GM12891 (cell line): ENCODE measurements at regions not wholly inside any gene's neighbourhood (a gene's known extent, or its start where the extent isn't known, plus 50 kb on each side); places are given as distances from the start of the nearest gene placed in this dataset.
A peak's percentile ranks its signal among the peaks of the same experiment; 100 is the strongest.
"Not testable (repeated sequence)": the region's sequence is repeated elsewhere in the genome, so short reads cannot be mapped to it uniquely, and the experiment has no call there.

Experiments used
- DNase-seq: peaks from one replicate; pipeline ENCODE4 v3.0.0; 2011; ENCODE audit warnings: low spot score; ENCODE audit not compliant: insufficient read length
- FAIRE-seq: peaks from 2 replicates; lab custom pipeline; 2011; peaks lifted over from hg19 to GRCh38; lab: Jason Lieb, UNC
- PAX5 ChIP-seq: IDR thresholded peaks from 2 replicates; pipeline ENCODE4 v1.6.1; 2011; ENCODE audit warnings: low read length, moderate library complexity, mild to moderate bottlenecking; ENCODE audit not compliant: insufficient read depth, severe bottlenecking
- POLR2A ChIP-seq: IDR thresholded peaks from 2 replicates; pipeline ENCODE4 v1.6.1; 2011; ENCODE audit warnings: low read depth, low read length, control low read depth
- POLR2AphosphoS5 ChIP-seq: IDR thresholded peaks from 2 replicates; pipeline ENCODE4 v1.6.1; 2011; ENCODE audit warnings: low read depth, low read length, control low read depth
- POU2F2 ChIP-seq: IDR thresholded peaks from 2 replicates; pipeline ENCODE4 v1.6.1; 2011; ENCODE audit warnings: low read depth, mild to moderate bottlenecking, control low read depth, low read length, moderate library complexity
- SPI1 ChIP-seq: IDR thresholded peaks from 2 replicates; pipeline ENCODE4 v1.6.1; 2011; ENCODE audit warnings: low read depth, low read length, control low read depth
- TAF1 ChIP-seq: IDR thresholded peaks from 2 replicates; pipeline ENCODE4 v1.6.1; 2011; ENCODE audit warnings: low read depth, low read length, control low read depth

GRCh38 chr5:127133071-127133470 lies 59.8 kb upstream of the C5orf63 start:
- DNase-seq = no peak
- TF ChIP-seq POU2F2 (no peak), PAX5 (no peak), SPI1 (no peak), POLR2A (no peak), TAF1 (no peak), POLR2AphosphoS5 (no peak)
- no peak for FAIRE-seq

GRCh38 chr5:127136908-127137307 lies 63.6 kb upstream of the C5orf63 start:
- peak; percentile 47 for TF ChIP-seq SPI1
- no peak for TF ChIP-seq POLR2A
- FAIRE-seq = no peak
- no peak for DNase-seq

- DNase-seq = no peak
- TF ChIP-seq POLR2A (no peak), SPI1 (no peak), TAF1 (no peak), PAX5 (no peak), POLR2AphosphoS5 (no peak), POU2F2 (no peak)
- no peak for FAIRE-seq
Observed at GRCh38 chr5:127143722-127144121, 70.4 kb upstream of the C5orf63 start.

- FAIRE-seq = no peak
- TF ChIP-seq POLR2A = no peak
- DNase-seq = no peak
Observed at GRCh38 chr5:127153031-127153430, 79.7 kb upstream of the C5orf63 start.

GRCh38 chr5:127153521-127153920 lies 80.2 kb upstream of the C5orf63 start:
- TF ChIP-seq PAX5 (no peak), POU2F2 (no peak), SPI1 (no peak)
- DNase-seq (no peak), FAIRE-seq (no peak)

- FAIRE-seq = no peak
- no peak for TF ChIP-seq POLR2AphosphoS5
- no peak for TF ChIP-seq POLR2A
- TF ChIP-seq POU2F2 = no peak
- no peak for TF ChIP-seq PAX5
- TF ChIP-seq SPI1 = no peak
- no peak for DNase-seq
Observed at GRCh38 chr5:127163750-127164149, 90.4 kb upstream of the C5orf63 start.

- no peak for FAIRE-seq
- TF ChIP-seq POLR2A (no peak), POLR2AphosphoS5 (no peak)
- DNase-seq = no peak
Observed at GRCh38 chr5:127170918-127171600, 97.8 kb upstream of the C5orf63 start.

- FAIRE-seq = no peak
- no peak for TF ChIP-seq TAF1
- TF ChIP-seq POU2F2 = no peak
- TF ChIP-seq POLR2A = no peak
Observed at GRCh38 chr5:127176769-127177168, 103.5 kb upstream of the C5orf63 start.

GRCh38 chr5:127182631-127183030 lies 108.0 kb upstream of the MEGF10 start:
- not testable (repeated sequence) for DNase-seq, FAIRE-seq

More at GRCh38 chr5:127176769-127177168, 103.5 kb upstream of the C5orf63 start:
- no peak for DNase-seq

- TF ChIP-seq PAX5 (no peak), TAF1 (no peak), POLR2AphosphoS5 (no peak), SPI1 (no peak), POLR2A (no peak), POU2F2 (no peak)
- DNase-seq (no peak), FAIRE-seq (no peak)
Observed at GRCh38 chr5:127183332-127183731, 107.3 kb upstream of the MEGF10 start.

- TF ChIP-seq SPI1 (no peak), PAX5 (no peak), POLR2A (no peak), POU2F2 (no peak), TAF1 (no peak), POLR2AphosphoS5 (no peak)
- no peak for DNase-seq
- FAIRE-seq = no peak
Observed at GRCh38 chr5:127184851-127185250, 105.7 kb upstream of the MEGF10 start.

- no peak for FAIRE-seq
- no peak for TF ChIP-seq TAF1
- no peak for TF ChIP-seq POU2F2
- no peak for TF ChIP-seq POLR2AphosphoS5
- TF ChIP-seq POLR2A = no peak
- TF ChIP-seq PAX5 = no peak
- DNase-seq = no peak
Observed at GRCh38 chr5:127186657-127187056, 103.9 kb upstream of the MEGF10 start.
